Ishikawa (cell line): ENCODE measurements at regions not wholly inside any gene's neighbourhood (a gene's known extent, or its start where the extent isn't known, plus 50 kb on each side); places are given as distances from the start of the nearest gene placed in this dataset.

ENCODE experiments used
- CEBPB ChIP-seq: IDR thresholded peaks from 2 replicates; pipeline ENCODE4 v1.6.1; 2012
- CREB1 ChIP-seq: IDR thresholded peaks from 2 replicates; pipeline ENCODE4 v1.6.1; 2012; ENCODE audit warnings: low read depth
- EGR1 ChIP-seq: IDR thresholded peaks from 2 replicates; pipeline ENCODE4 v1.6.1; 2012
- EP300 ChIP-seq: IDR thresholded peaks from 2 replicates; pipeline ENCODE4 v1.6.1; 2012; ENCODE audit warnings: borderline replicate concordance
- RAD21 ChIP-seq: IDR thresholded peaks from 2 replicates; pipeline ENCODE4 v1.6.1; 2012; ENCODE audit warnings: low read depth
- TCF12 ChIP-seq: IDR thresholded peaks from 2 replicates; pipeline ENCODE4 v1.6.1; 2012; ENCODE audit warnings: low read depth
- TF ChIP-seq, protein P1 (sequence below): IDR thresholded peaks from 2 replicates; pipeline ENCODE4 v1.6.1; 2012
- TF ChIP-seq, protein P2 (sequence below): IDR thresholded peaks from 2 replicates; pipeline ENCODE4 v1.6.1; 2012; ENCODE audit warnings: low read depth, mild to moderate bottlenecking
- TF ChIP-seq, protein P3 (sequence below): IDR thresholded peaks from 2 replicates; pipeline ENCODE4 v1.6.1; 2012

DNA sequence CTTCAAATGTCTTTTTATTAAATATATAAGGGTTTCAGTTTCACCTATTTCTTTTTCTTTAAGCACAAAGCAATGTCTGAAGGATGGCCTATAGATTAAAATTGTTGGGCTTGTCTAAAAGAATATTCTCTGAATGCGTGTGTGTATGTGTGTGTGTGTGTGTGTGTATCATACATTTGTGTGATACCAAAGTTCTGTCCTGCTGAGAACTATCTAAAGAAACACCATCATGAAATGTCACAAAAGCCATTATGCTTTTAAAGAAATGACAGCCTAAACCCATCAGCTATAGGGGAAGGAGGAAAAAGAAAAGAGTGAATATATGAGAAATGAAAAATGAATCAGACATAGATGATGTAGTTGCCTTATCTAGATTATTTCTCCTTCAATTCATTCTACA, 1501.5 kb upstream of the TENM3 start:
- TF ChIP-seq, protein P1, sequence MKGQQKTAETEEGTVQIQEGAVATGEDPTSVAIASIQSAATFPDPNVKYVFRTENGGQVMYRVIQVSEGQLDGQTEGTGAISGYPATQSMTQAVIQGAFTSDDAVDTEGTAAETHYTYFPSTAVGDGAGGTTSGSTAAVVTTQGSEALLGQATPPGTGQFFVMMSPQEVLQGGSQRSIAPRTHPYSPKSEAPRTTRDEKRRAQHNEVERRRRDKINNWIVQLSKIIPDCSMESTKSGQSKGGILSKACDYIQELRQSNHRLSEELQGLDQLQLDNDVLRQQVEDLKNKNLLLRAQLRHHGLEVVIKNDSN: no peak
- TF ChIP-seq RAD21: no peak
- TF ChIP-seq EP300: no peak
- TF ChIP-seq, protein P2, sequence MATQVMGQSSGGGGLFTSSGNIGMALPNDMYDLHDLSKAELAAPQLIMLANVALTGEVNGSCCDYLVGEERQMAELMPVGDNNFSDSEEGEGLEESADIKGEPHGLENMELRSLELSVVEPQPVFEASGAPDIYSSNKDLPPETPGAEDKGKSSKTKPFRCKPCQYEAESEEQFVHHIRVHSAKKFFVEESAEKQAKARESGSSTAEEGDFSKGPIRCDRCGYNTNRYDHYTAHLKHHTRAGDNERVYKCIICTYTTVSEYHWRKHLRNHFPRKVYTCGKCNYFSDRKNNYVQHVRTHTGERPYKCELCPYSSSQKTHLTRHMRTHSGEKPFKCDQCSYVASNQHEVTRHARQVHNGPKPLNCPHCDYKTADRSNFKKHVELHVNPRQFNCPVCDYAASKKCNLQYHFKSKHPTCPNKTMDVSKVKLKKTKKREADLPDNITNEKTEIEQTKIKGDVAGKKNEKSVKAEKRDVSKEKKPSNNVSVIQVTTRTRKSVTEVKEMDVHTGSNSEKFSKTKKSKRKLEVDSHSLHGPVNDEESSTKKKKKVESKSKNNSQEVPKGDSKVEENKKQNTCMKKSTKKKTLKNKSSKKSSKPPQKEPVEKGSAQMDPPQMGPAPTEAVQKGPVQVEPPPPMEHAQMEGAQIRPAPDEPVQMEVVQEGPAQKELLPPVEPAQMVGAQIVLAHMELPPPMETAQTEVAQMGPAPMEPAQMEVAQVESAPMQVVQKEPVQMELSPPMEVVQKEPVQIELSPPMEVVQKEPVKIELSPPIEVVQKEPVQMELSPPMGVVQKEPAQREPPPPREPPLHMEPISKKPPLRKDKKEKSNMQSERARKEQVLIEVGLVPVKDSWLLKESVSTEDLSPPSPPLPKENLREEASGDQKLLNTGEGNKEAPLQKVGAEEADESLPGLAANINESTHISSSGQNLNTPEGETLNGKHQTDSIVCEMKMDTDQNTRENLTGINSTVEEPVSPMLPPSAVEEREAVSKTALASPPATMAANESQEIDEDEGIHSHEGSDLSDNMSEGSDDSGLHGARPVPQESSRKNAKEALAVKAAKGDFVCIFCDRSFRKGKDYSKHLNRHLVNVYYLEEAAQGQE: no peak
- no peak for TF ChIP-seq TCF12
- TF ChIP-seq, protein P3, sequence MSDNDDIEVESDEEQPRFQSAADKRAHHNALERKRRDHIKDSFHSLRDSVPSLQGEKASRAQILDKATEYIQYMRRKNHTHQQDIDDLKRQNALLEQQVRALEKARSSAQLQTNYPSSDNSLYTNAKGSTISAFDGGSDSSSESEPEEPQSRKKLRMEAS: no peak
- no peak for TF ChIP-seq CEBPB
- TF ChIP-seq EGR1: no peak
- no peak for TF ChIP-seq CREB1
